ENCODE measurements at regions not wholly inside any gene's neighbourhood (a gene's known extent, or its start where the extent isn't known, plus 50 kb on each side); places are given as distances from the start of the nearest gene placed in this dataset.

- DNase-seq = no peak
- H3K4me3 Mint-ChIP-seq = no peak overlapping the region
- ChIA-PET POLR2A (no interaction called here), CTCF (no interaction called here)
- Histone ChIP-seq H3K27me3 (replicated peaks in 1 of 4; ENCODE audit: control extremely low read depth in 1 of 4, control insufficient read depth in 3 of 4, insufficient read depth in 4 of 4, low read length in 3 of 4) (no peaks in the 10 kb centered on the region), H3K9me3 (ENCODE audit: control extremely low read depth in 1 of 3, control insufficient read depth in 2 of 3, insufficient read depth in 1 of 3, low read length in 2 of 3) (peaks cover 0 to 6% (median 0%) of the 10 kb centered on the region in 3 donors), H3K27ac (ENCODE audit: low read length in 2 of 2) (no peak overlapping the region), H3K4me3 (ENCODE audit: control extremely low read depth in 1 of 5, extremely low read depth in 1 of 5, insufficient read depth in 1 of 5, low read depth in 2 of 5, low read length in 4 of 5) (no peak overlapping the region), H3K36me3 (replicated peaks in 1 of 2; ENCODE audit: control extremely low read depth in 1 of 2, control insufficient read depth in 1 of 2, extremely low read depth in 1 of 2, insufficient read depth in 2 of 2, low read length in 1 of 2) (no peaks in the 10 kb centered on the region), H3K9ac (ENCODE audit: low read length) (no peak overlapping the region), H4K20me1 (ENCODE audit: control insufficient read depth, insufficient read depth, low read length, poor library complexity, severe bottlenecking) (no peaks in the 10 kb centered on the region), H3K4me2 (replicated peaks; ENCODE audit: low read depth, low read length, poor library complexity, severe bottlenecking) (no peak overlapping the region), H3K79me2 (ENCODE audit: control insufficient read depth, insufficient read depth, low read length) (no peaks in the 10 kb centered on the region), H2AFZ (ENCODE audit: insufficient read depth, low read depth, low read length, poor library complexity, severe bottlenecking) (no peak overlapping the region), H3K4me1 (ENCODE audit: control insufficient read depth in 2 of 2, insufficient read depth in 2 of 2, low read length in 2 of 2) (no peaks in the 10 kb centered on the region)
- peaks cover 3% of the 10 kb centered on the region for H3K27me3 Mint-ChIP-seq
- no peaks in the 10 kb centered on the region for H3K9me3 Mint-ChIP-seq (ENCODE audit: insufficient read depth)
- intact Hi-C loops (cut with micrococcal nuclease) = no loop called here
- no peaks in the 10 kb centered on the region for H3K4me1 Mint-ChIP-seq
- 85% methylated on average over 2 of the region's 2 CpGs for WGBS (ENCODE audit: insufficient coverage)
- ATAC-seq (ENCODE audit: low read depth) = no peak
- H3K27ac Mint-ChIP-seq = no peak overlapping the region
- TF ChIP-seq EZH2 (IDR thresholded peaks at IDR 0.05; ENCODE audit: borderline replicate concordance, insufficient read depth, low read depth, low read length, poor library complexity, severe bottlenecking) = no peak
- no peak for TF ChIP-seq CTCF (IDR thresholded peaks at IDR 0.05)
These were observed 140.5 kb upstream of the SYNDIG1 start for GRCh38 chr20:24328901-24329300.

- Mint-ChIP-seq H3K27ac (no peak overlapping the region), H3K4me3 (no peak overlapping the region), H3K4me1 (peaks cover 7% of the 10 kb centered on the region), H3K27me3 (peaks cover 6% of the 10 kb centered on the region), H3K9me3 (ENCODE audit: insufficient read depth) (no peaks in the 10 kb centered on the region)
- Histone ChIP-seq H3K4me1 (ENCODE audit: control insufficient read depth in 2 of 2, insufficient read depth in 2 of 2, low read length in 2 of 2) (peaks cover 0 to 4% of the 10 kb centered on the region in 2 donors), H3K4me3 (ENCODE audit: control extremely low read depth in 1 of 5, extremely low read depth in 1 of 5, insufficient read depth in 1 of 5, low read depth in 2 of 5, low read length in 4 of 5) (no peak overlapping the region), H4K20me1 (ENCODE audit: control insufficient read depth, insufficient read depth, low read length, poor library complexity, severe bottlenecking) (no peaks in the 10 kb centered on the region), H3K27me3 (replicated peaks in 1 of 4; ENCODE audit: control extremely low read depth in 1 of 4, control insufficient read depth in 3 of 4, insufficient read depth in 4 of 4, low read length in 3 of 4) (peaks cover 0 to 2% (median 1%) of the 10 kb centered on the region in 4 experiments), H3K79me2 (ENCODE audit: control insufficient read depth, insufficient read depth, low read length) (no peaks in the 10 kb centered on the region), H3K4me2 (replicated peaks; ENCODE audit: low read depth, low read length, poor library complexity, severe bottlenecking) (no peak overlapping the region), H3K27ac (ENCODE audit: low read length in 2 of 2) (no peak overlapping the region), H3K9ac (ENCODE audit: low read length) (no peak overlapping the region), H3K9me3 (ENCODE audit: control extremely low read depth in 1 of 3, control insufficient read depth in 2 of 3, insufficient read depth in 1 of 3, low read length in 2 of 3) (peaks cover 0 to 6% (median 0%) of the 10 kb centered on the region in 3 donors), H2AFZ (ENCODE audit: insufficient read depth, low read depth, low read length, poor library complexity, severe bottlenecking) (no peak overlapping the region), H3K36me3 (replicated peaks in 1 of 2; ENCODE audit: control extremely low read depth in 1 of 2, control insufficient read depth in 1 of 2, extremely low read depth in 1 of 2, insufficient read depth in 2 of 2, low read length in 1 of 2) (no peaks in the 10 kb centered on the region)
- ChIA-PET CTCF (no interaction called here), POLR2A (no interaction called here)
- intact Hi-C loops (cut with micrococcal nuclease) = no loop called here
- no peak for DNase-seq
- TF ChIP-seq EZH2 (IDR thresholded peaks at IDR 0.05; ENCODE audit: borderline replicate concordance, insufficient read depth, low read depth, low read length, poor library complexity, severe bottlenecking) (no peak), CTCF (IDR thresholded peaks at IDR 0.05) (no peak)
- ATAC-seq (ENCODE audit: low read depth) = no peak
- WGBS (ENCODE audit: insufficient coverage) = no CpG with 5 or more reads among the region's 3 CpGs
These were observed 147.5 kb upstream of the SYNDIG1 start for GRCh38 chr20:24321973-24322372.
